LNCaP clone FGC (cell line): ENCODE measurements at regions not wholly inside any gene's neighbourhood (a gene's known extent, or its start where the extent isn't known, plus 50 kb on each side); places are given as distances from the start of the nearest gene placed in this dataset.

Source experiments
- DNase-seq: peaks from one replicate; pipeline ENCODE4 v3.0.0-alpha.2; 2011; ENCODE audit warnings: low read depth
- H3K4me3 ChIP-seq: 2 replicates; pipeline ENCODE4 v1.5.1; 2011; ENCODE audit warnings: mild to moderate bottlenecking, low read depth, low read length, control low read depth
- CTCF ChIP-seq: IDR thresholded peaks from 2 replicates; pipeline ENCODE4 v1.5.1; 2012; ENCODE audit warnings: mild to moderate bottlenecking; ENCODE audit not compliant: control insufficient read depth, insufficient read depth; ENCODE audit errors: extremely low read depth

GRCh38 chr2:106724301-106724794 lies 161.6 kb downstream of the ST6GAL2 start:
- DNase-seq: no peak
- no peak overlapping the region for H3K4me3 ChIP-seq

GRCh38 chr2:106734165-106734564 lies 151.8 kb downstream of the ST6GAL2 start:
- no peak overlapping the region for H3K4me3 ChIP-seq
- no peak for DNase-seq

More at GRCh38 chr2:106724301-106724794, 161.6 kb downstream of the ST6GAL2 start:
- TF ChIP-seq CTCF: no peak

GRCh38 chr2:106735807-106736206 lies 150.2 kb downstream of the ST6GAL2 start:
- H3K4me3 ChIP-seq: no peak overlapping the region
- TF ChIP-seq CTCF: no peak
- no peak for DNase-seq

More at GRCh38 chr2:106734165-106734564, 151.8 kb downstream of the ST6GAL2 start:
- no peak for TF ChIP-seq CTCF

GRCh38 chr2:106736221-106736620 lies 149.7 kb downstream of the ST6GAL2 start:
- no peak overlapping the region for H3K4me3 ChIP-seq
- TF ChIP-seq CTCF: no peak
- DNase-seq: no peak

GRCh38 chr2:106745468-106745867 lies 140.5 kb downstream of the ST6GAL2 start:
- no peak for TF ChIP-seq CTCF
- DNase-seq: no peak

GRCh38 chr2:106749823-106750222 lies 136.1 kb downstream of the ST6GAL2 start:
- no peak overlapping the region for H3K4me3 ChIP-seq
- no peak for DNase-seq
- no peak for TF ChIP-seq CTCF

More at GRCh38 chr2:106745468-106745867, 140.5 kb downstream of the ST6GAL2 start:
- H3K4me3 ChIP-seq: no peak overlapping the region
